ENCODE measurements at regions not wholly inside any gene's neighbourhood (a gene's known extent, or its start where the extent isn't known, plus 50 kb on each side); places are given as distances from the start of the nearest gene placed in this dataset.

DNA sequence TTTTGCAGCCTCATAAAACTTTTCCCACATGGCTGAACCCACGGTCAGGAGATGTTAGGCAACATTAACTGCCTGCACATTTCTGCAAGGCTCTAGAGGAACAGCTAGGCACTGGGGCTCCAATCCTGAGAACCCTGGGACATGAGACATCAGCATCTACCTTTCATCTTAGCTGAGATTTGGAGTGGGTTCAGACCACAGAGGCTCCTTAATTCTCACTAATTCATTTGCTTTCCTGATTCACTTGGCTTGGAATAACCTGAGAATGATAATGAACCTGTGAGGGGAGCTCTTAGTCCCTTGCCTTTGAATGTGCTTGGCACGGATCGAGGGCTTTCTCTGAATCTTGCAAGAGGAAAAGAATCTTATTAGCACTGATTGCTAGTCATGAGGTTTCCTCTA lies 266.2 kb downstream of the FIGN start:
- no peak for TF ChIP-seq CTCF (IDR thresholded peaks at IDR 0.05 in 4 of 5, conservative IDR thresholded peaks at IDR 0.05 in 1 of 5)
- TF ChIP-seq POLR2A (IDR thresholded peaks at IDR 0.05), result no peak
